Left ventricle myocardium inferior (tissue), 1 donor: ENCODE measurements at regions not wholly inside any gene's neighbourhood (a gene's known extent, or its start where the extent isn't known, plus 50 kb on each side); places are given as distances from the start of the nearest gene placed in this dataset.

Experiments used
- DNase-seq: peaks from one replicate; pipeline ENCODE4 v3.0.0-alpha.2; 2020
- H3K27ac ChIP-seq: fragments of 200-600 bp; replicated peaks from 2 replicates; pipeline ENCODE4 v1.8.0; 2021
- H3K27me3 ChIP-seq: fragments of 200-600 bp; 2 replicates; pipeline ENCODE4 v1.8.0; 2021; ENCODE audit warnings: low read depth
- H3K36me3 ChIP-seq: fragments of 200-600 bp; 2 replicates; pipeline ENCODE4 v1.8.0; 2021
- H3K4me1 ChIP-seq: fragments of 200-600 bp; 2 replicates; pipeline ENCODE4 v1.8.0; 2021
- H3K4me3 ChIP-seq: fragments of 200-600 bp; 2 replicates; pipeline ENCODE4 v1.8.0; 2021; ENCODE audit warnings: mild to moderate bottlenecking, moderate library complexity
- H3K9me3 ChIP-seq: fragments of 200-600 bp; replicated peaks from 2 replicates; pipeline ENCODE4 v1.8.0; 2021
- CTCF ChIP-seq: fragments of 200-600 bp; IDR thresholded peaks from 2 replicates; pipeline ENCODE4 v1.8.0; 2021; ENCODE audit warnings: antibody characterized with exemption, mild to moderate bottlenecking, borderline replicate concordance
- intact Hi-C: fragments of 100-400 bp; cut with micrococcal nuclease; formaldehyde crosslinking; loops from one replicate; pipeline ENCODE4 v1.11.0; 2022
- donor health status: DM: no; HTN: yes; CAD: no; lungs with severe emphysema.

GRCh38 chr11:80077113-80077512 lies 636.3 kb upstream of the TENM4 start:
- Histone ChIP-seq H3K4me3 (no peak overlapping the region), H3K27me3 (peaks cover 9% of the 10 kb centered on the region), H3K4me1 (no peaks in the 10 kb centered on the region), H3K9me3 (no peaks in the 10 kb centered on the region), H3K27ac (no peak overlapping the region), H3K36me3 (no peaks in the 10 kb centered on the region)
- TF ChIP-seq CTCF = no peak
- intact Hi-C loops = no loop called here
- no peak for DNase-seq

DNA sequence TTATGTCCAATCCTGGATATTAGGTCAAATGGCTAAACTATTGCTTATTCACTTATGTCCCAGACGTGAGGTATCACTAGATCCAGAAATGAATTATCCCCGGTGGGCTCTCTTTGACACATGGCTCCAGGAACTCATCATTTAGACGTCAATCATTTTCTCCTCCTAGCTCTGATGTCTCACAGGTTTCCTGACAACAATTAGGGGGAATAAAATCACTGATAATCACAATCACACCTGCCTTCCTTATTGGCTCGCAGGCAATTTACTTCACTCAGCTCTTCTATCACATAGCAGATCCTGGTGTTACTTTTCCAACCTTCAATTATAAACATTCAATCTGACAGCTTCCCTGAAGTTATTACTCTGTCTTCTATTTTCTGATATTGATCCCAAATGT lies 634.0 kb upstream of the TENM4 start:
- no peaks in the 10 kb centered on the region for H3K36me3 ChIP-seq
- H3K27ac ChIP-seq = no peak overlapping the region
- no peaks in the 10 kb centered on the region for H3K4me1 ChIP-seq
- no peak for DNase-seq
- no peak overlapping the region for H3K4me3 ChIP-seq
- no peaks in the 10 kb centered on the region for H3K9me3 ChIP-seq
- intact Hi-C loops = no loop called here
- peaks cover 5% of the 10 kb centered on the region for H3K27me3 ChIP-seq
- TF ChIP-seq CTCF = no peak

DNA sequence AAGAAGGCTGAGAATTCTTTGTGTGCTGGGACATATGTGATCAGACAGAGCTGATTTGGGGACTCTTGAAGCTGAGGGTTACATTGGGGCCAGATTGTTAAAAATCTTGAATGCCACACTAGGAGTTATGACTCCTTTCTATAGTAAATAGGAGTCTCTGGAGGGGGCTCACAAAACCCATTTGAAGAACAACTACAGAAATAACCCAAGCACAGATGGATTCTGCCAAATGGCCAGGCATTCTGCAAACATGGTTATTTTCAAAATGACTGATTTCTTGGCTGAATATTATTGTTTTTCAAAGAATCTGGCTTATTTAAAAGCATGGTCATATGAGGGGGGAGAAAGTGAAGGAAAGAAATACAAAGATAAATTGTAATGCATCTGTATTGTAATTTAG lies 625.5 kb upstream of the TENM4 start:
- Histone ChIP-seq H3K4me3 (no peak overlapping the region), H3K27ac (no peak overlapping the region), H3K36me3 (no peaks in the 10 kb centered on the region), H3K9me3 (no peaks in the 10 kb centered on the region), H3K4me1 (no peaks in the 10 kb centered on the region), H3K27me3 (no peaks in the 10 kb centered on the region)
- DNase-seq = no peak
- intact Hi-C loops = no loop called here
- no peak for TF ChIP-seq CTCF

GRCh38 chr11:80065086-80065485 lies 624.3 kb upstream of the TENM4 start:
- no peak for DNase-seq
- no peaks in the 10 kb centered on the region for H3K4me1 ChIP-seq
- H3K27me3 ChIP-seq = no peaks in the 10 kb centered on the region
- no peak overlapping the region for H3K4me3 ChIP-seq
- no peak overlapping the region for H3K27ac ChIP-seq
- intact Hi-C loops = no loop called here
- TF ChIP-seq CTCF = no peak
- no peaks in the 10 kb centered on the region for H3K36me3 ChIP-seq
- no peaks in the 10 kb centered on the region for H3K9me3 ChIP-seq

DNA sequence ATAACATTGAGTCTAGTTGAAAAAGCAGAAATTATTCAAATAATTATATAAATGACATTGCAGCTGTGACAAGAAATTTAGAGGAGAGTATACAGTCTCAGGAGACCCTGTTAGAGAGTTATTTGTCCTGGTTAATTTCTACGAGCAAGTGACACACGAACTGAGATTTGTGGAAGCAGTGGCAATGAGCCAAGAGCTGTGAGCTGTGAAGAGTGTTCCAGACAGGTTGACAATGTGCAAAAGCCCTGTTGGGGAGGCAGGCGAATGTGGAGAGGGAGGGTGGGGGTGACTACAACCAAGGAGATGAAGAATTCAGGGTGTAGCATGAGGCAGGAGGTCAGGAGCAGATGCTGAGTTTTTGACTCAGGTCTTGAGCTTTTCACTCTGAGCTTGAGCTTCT lies 620.2 kb upstream of the TENM4 start:
- H3K9me3 ChIP-seq = no peaks in the 10 kb centered on the region
- no peak overlapping the region for H3K4me3 ChIP-seq
- no peaks in the 10 kb centered on the region for H3K4me1 ChIP-seq
- DNase-seq = no peak
- H3K36me3 ChIP-seq = no peaks in the 10 kb centered on the region
- intact Hi-C loops = no loop called here
- H3K27me3 ChIP-seq = no peaks in the 10 kb centered on the region
- TF ChIP-seq CTCF = no peak
- H3K27ac ChIP-seq = no peak overlapping the region
